Brain pericyte (primary cell): ENCODE measurements at regions not wholly inside any gene's neighbourhood (a gene's known extent, or its start where the extent isn't known, plus 50 kb on each side); places are given as distances from the start of the nearest gene placed in this dataset.

Source experiments
- DNase-seq: peaks from one replicate; pipeline ENCODE4 v3.0.0-alpha.2; 2012; ENCODE audit warnings: low read depth, low spot score

- DNase-seq: no peak
These were observed 117.4 kb downstream of the TTLL2 start for GRCh38 chr6:167442245-167442644.

- no peak for DNase-seq
These were observed 118.2 kb downstream of the TTLL2 start for GRCh38 chr6:167442796-167443680.

- DNase-seq: no peak
These were observed 119.9 kb downstream of the TTLL2 start for GRCh38 chr6:167444602-167445346.

GRCh38 chr6:167445568-167445967, 120.7 kb downstream of the TTLL2 start:
- DNase-seq: no peak

GRCh38 chr6:167446046-167446445, 121.2 kb downstream of the TTLL2 start:
- no peak for DNase-seq

GRCh38 chr6:167446971-167447370, 122.1 kb downstream of the TTLL2 start:
- no peak for DNase-seq

- DNase-seq: no peak
These were observed 123.5 kb downstream of the TTLL2 start for GRCh38 chr6:167448378-167448777.

GRCh38 chr6:167449094-167449861, 124.4 kb downstream of the TTLL2 start:
- DNase-seq: no peak

- DNase-seq: no peak
These were observed 125.7 kb downstream of the TTLL2 start for GRCh38 chr6:167450626-167451025.

GRCh38 chr6:167452338-167453081, 127.6 kb downstream of the TTLL2 start:
- no peak for DNase-seq

- DNase-seq: no peak
These were observed 128.2 kb downstream of the TTLL2 start for GRCh38 chr6:167453082-167453446.

GRCh38 chr6:167454003-167454402, 129.1 kb downstream of the TTLL2 start:
- DNase-seq: no peak

GRCh38 chr6:167455371-167455770, 130.5 kb downstream of the TTLL2 start:
- DNase-seq: no peak

GRCh38 chr6:167462514-167463312, 137.8 kb downstream of the TTLL2 start:
- no peak for DNase-seq

- DNase-seq: no peak
These were observed 139.3 kb downstream of the TTLL2 start for GRCh38 chr6:167464177-167464576.

- no peak for DNase-seq
These were observed 140.6 kb downstream of the TTLL2 start for GRCh38 chr6:167465482-167465881.

GRCh38 chr6:167467282-167467681, 142.4 kb downstream of the TTLL2 start:
- DNase-seq: no peak

GRCh38 chr6:167467793-167468431, 143.0 kb downstream of the TTLL2 start:
- no peak for DNase-seq

GRCh38 chr6:167469101-167469500, 144.2 kb downstream of the TTLL2 start:
- no peak for DNase-seq

GRCh38 chr6:167469672-167470071, 144.8 kb downstream of the TTLL2 start:
- no peak for DNase-seq
